Mesenteric fat pad (tissue), 1 donor: ENCODE measurements at regions not wholly inside any gene's neighbourhood (a gene's known extent, or its start where the extent isn't known, plus 50 kb on each side); places are given as distances from the start of the nearest gene placed in this dataset.

Source experiments
- DNase-seq: peaks from one replicate; pipeline ENCODE4 v3.0.0-alpha.2; 2020; ENCODE audit warnings: low spot score
- donor health status: DM: yes; HTN: yes; CAD: no.

DNA sequence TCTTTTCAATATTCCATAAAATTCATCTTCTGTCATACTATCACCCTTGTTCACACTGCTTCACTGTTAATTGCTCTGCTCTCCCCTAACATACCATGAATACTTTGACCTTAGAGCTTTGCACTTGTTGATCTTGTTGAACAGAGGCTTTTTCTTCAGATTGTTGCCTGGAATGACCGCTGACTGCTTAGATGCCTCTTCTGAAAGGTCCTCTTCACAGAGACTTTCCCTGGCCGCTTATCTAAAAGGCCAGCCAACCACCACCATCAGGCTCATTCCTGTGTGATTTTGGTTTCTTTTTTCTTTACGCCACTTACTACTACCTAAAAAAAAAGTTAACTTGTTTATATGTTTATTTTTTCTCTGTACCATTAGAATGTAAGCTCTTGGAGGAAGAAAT, 667.7 kb downstream of the STPG2 start:
- DNase-seq = no peak

DNA sequence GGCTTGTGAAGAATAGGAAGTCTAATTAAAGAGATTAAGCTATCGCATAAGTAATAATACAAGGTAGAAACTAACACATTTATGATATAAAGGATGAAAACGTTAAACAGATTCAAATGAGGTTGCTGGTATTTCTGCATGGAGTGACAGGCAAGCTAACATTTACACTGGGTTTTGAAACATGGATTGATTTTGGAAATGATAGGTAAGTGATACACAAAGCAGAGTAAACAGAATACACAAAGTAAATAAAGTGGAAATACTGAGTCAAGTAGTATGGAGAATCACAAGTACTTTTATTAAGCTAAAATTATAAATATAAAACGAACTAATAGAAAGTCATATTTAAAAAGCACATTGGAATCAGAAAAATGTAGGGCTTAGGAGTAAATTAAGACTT, 665.3 kb downstream of the STPG2 start:
- DNase-seq = no peak

DNA sequence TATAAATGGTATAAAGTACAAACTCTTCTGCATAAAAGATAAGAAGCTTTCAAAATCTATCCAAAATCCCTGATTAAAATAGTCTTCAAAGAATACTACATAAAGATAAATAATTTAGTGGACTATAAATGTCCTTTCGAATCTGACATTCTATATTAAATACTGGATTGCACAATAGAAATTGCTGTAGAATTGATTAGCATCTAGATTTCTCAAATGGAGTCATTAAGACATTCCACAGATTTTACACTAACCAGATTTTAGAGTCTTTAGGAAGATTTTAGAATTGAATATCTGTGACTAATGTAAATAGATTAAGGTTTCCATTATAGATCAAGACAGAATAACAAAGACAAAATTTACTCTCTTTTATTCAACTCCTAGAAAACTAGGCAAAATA, 663.9 kb downstream of the STPG2 start:
- no peak for DNase-seq

DNA sequence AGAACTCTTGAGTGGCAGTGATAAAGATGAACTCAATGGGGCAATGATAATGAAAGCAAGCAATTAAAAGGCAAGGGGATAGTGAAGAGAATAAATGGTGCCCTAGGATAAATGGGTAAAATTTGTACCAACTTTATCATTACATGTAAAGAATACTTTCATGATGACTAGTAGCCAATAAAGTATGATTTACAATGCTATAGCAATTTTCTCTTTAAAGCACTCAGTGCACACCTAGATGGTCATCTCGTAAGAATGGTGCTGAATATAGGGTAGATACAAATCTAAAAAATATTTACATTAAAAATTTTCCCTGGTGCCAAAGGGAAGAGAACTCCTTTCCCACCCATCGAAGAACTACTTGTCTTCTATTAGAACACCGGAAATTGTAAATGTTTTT, 651.4 kb downstream of the STPG2 start:
- DNase-seq = no peak

DNA sequence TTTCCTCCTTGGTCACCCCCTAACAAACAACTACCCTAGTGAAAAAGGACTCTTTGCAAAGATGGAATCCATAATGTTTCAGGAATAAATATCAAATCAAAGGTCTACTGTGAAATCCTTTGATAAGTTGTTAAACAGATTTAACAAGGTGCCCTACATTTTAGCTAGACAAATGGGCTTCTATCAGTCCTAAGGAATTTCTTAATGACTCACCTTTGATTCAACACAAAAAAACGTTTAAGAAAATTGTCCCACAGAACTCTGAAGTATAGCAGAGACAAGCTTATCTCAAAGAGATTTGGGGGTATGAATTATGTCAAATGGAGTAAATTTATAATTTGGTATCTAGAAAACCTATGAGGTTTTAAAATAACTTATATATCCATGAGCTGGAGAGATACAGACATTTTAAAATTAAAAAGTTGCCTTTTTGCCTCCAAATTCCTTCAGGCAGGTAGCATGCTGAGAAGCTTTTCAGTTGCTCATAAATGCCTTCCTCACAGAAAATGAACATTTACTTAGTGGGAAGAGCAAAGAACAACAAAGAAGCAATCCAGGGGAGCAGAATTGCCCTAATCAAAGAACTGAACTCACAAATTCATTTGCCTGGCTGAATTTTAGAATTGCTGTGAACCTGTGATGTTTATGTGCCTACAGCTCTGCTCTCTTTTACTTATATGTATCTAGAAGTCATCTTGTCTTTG, 649.3 kb downstream of the STPG2 start:
- DNase-seq = no peak

DNA sequence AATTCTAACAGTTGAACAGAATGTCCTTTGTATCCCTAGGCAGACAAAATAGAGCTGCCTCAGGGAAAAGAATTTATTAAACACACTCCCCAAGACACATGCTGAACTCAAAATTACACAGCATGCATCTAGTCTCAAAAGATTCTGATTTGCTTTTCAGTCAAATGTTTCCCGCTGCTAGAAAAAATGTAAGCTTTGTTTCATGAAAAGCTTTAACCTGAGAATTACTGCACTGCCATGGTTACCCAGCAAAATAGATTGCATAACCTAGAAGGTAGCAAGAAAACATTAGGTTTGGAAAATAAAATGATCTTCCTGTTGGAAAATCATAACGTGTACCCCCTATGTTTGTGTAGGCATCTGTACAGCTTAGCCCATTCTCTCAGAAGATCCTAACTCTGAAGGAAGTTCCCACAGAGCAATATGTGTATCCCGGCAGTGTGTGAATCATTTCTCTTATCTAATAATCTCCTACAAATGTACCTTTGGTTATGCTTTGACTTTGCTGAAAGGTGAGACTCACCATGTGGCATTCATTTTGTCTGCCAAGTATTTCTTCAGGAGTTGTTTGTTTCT, 646.9 kb downstream of the STPG2 start:
- DNase-seq = no peak

DNA sequence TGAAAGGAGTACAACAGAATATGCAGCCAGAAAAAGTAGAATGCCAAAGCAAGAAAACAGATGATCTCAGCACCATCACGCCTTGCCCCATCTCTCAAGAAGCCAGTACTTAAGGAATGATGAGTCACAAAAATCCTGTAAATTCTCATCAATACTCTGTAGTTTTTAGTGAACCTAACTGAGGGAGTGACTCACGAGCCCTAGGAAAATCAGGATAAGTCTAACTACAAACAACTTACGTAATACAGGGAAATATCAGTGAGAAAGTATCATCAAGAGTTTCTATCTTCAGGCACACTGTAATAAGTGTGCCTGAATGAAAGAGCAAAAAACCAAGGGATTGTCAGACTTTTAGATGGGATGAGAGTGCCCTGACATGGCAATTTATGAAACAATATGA, 644.4 kb downstream of the STPG2 start:
- no peak for DNase-seq

DNA sequence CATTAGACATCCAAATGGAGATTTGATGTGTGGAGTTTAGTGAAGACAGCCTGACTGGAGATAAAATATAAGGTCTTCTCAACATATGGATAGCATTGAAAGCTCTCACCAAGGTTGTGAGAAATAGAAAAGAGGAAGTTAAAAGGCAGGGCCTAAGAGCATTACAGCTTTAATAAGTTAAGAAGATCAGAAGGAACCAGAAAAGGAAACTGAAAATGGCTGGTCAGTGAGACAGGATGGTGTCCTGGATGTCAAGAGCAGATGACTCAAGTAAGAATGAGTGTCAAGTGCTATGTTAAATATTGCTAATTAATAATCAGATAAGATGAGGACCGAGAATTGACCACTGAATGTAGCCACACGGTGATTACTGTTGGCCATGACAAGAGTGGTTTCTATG, 642.9 kb downstream of the STPG2 start:
- no peak for DNase-seq

DNA sequence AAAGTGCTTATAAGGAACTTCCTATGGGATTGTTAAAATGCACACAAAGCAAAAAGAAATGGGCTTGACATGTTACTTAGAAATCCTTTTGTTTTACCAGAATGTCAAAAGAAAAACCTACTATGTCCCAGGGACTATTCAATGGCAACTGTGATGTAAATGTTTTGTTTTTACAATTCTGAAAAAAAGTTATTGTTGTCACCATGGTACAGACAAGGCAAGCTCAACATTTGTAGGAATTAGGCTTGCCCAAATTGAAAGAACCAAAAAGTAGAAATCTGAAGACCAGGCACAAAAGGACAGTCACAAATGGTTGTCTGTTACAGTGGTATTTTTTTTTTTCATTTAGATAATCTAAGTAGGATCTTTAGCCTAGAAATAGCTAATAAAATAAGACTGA, 638.6 kb downstream of the STPG2 start:
- no peak for DNase-seq

DNA sequence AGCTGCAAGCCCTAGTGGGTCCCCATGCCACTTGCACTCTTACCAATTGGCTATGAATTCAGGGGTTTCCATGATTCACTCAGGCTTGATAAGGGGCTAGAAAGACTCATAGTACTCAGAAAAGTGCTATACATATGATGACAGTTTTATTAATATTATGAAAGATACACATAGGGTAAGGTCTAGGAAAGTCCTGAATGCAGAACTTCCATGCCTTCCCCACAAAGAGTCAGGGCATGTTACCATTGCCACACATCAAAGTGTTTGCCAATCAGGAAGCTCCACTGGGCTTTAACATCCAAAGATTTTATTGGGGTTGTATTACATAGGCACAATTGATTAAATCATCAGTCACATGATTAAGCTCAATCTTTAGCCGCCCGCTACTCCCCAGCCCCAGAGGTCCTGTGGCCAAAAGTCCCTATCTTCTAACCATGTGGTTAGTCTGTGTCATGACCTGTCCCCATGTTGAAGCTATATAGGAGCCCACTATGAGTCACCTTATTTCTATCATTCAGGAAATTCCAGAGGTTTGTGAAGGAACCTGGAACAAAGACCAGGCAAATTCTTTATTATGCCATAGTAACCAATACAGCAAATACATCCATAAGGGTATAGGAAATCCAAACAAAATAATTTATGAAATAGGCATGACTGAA, 635.6 kb downstream of the STPG2 start:
- no peak for DNase-seq
